ENCODE measurements at regions not wholly inside any gene's neighbourhood (a gene's known extent, or its start where the extent isn't known, plus 50 kb on each side); places are given as distances from the start of the nearest gene placed in this dataset.
A peak's percentile ranks its signal among the peaks of the same experiment; 100 is the strongest.

- peak in 1 of 2 donors; percentile 50 for DNase-seq (ENCODE audit: low spot score in 2 of 2)
- H3K27me3 ChIP-seq: no peaks in the 10 kb centered on the region
- peaks cover 0 to 2% of the 10 kb centered on the region in 2 donors for H3K4me1 ChIP-seq
- no peaks in the 10 kb centered on the region for H3K36me3 ChIP-seq
- TF ChIP-seq, protein P1, sequence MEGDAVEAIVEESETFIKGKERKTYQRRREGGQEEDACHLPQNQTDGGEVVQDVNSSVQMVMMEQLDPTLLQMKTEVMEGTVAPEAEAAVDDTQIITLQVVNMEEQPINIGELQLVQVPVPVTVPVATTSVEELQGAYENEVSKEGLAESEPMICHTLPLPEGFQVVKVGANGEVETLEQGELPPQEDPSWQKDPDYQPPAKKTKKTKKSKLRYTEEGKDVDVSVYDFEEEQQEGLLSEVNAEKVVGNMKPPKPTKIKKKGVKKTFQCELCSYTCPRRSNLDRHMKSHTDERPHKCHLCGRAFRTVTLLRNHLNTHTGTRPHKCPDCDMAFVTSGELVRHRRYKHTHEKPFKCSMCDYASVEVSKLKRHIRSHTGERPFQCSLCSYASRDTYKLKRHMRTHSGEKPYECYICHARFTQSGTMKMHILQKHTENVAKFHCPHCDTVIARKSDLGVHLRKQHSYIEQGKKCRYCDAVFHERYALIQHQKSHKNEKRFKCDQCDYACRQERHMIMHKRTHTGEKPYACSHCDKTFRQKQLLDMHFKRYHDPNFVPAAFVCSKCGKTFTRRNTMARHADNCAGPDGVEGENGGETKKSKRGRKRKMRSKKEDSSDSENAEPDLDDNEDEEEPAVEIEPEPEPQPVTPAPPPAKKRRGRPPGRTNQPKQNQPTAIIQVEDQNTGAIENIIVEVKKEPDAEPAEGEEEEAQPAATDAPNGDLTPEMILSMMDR (IDR thresholded peaks at IDR 0.05): no peak
- no peaks in the 10 kb centered on the region for H3K9me3 ChIP-seq
- no peak overlapping the region for H3K27ac ChIP-seq
- no peak overlapping the region for H3K4me3 ChIP-seq
- intact Hi-C loops (cut with DNase I): no loop called here
Measured at GRCh38 chr2:111701798-111702118, 182.2 kb downstream of the ANAPC1 start.

GRCh38 chr2:111702119-111702803 lies 181.7 kb downstream of the ANAPC1 start:
- intact Hi-C loops (cut with DNase I): no loop called here
- peak in 1 of 2 donors; percentile 64 for DNase-seq (ENCODE audit: low spot score in 2 of 2)
- Histone ChIP-seq H3K36me3 (no peaks in the 10 kb centered on the region), H3K4me3 (no peak overlapping the region), H3K27ac (no peak overlapping the region), H3K4me1 (peaks cover 0 to 2% of the 10 kb centered on the region in 2 donors), H3K9me3 (no peaks in the 10 kb centered on the region), H3K27me3 (no peaks in the 10 kb centered on the region)
- TF ChIP-seq, protein P1 (IDR thresholded peaks at IDR 0.05): peak; percentile 42 to 56 (median 50)

DNA sequence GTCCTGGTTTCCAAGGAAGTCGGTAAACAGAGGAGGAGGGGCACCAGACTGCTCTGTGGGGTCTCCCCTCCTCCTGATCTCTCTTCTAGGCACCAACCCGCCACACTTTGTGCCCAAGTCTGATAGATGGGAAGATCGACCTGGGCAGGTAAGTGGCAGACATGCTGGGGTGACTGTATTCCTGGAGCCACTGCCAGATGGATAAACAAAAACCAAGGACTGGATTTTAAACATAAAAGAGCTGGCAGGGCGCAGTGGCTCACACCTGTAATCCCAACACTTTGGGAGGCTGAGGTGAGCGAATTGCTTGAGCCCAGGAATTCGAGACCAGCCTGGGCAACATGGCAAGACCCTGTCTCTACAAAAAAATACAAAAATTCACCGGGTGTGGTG lies 181.2 kb downstream of the ANAPC1 start:
- Histone ChIP-seq H3K27me3 (no peaks in the 10 kb centered on the region), H3K4me1 (peaks cover 0 to 2% of the 10 kb centered on the region in 2 donors), H3K9me3 (no peaks in the 10 kb centered on the region), H3K4me3 (no peak overlapping the region), H3K27ac (no peak overlapping the region), H3K36me3 (no peaks in the 10 kb centered on the region)
- intact Hi-C loops (cut with DNase I): no loop called here
- TF ChIP-seq, protein P1 (IDR thresholded peaks at IDR 0.05): no peak
- DNase-seq (ENCODE audit: low spot score in 2 of 2): peak in 1 of 2 donors; percentile 45

DNA sequence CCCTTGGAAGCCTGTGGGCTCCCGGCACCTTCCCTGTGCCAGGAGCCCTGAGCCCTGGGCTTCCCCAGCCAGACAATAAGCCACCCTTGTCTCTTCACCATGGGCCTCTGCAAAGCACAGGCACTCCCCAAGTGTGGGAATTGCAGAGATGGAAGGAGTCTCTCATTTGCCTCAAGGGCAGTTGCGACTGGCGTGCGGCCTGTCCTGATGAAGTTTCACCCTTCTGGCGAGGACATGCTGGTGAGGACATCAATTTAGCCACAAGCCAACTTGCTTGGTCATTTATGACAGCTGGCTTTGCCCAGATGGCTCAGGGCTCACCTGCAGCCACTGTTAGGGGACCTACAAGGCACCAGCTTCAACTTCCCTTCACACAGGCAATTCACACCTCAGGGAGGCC lies 180.2 kb downstream of the ANAPC1 start:
- no peaks in the 10 kb centered on the region for H3K27me3 ChIP-seq
- H3K4me3 ChIP-seq: no peak overlapping the region
- H3K27ac ChIP-seq: no peak overlapping the region
- no peaks in the 10 kb centered on the region for H3K36me3 ChIP-seq
- no peaks in the 10 kb centered on the region for H3K9me3 ChIP-seq
- intact Hi-C loops (cut with DNase I): no loop called here
- H3K4me1 ChIP-seq: peaks cover 0 to under 1% of the 10 kb centered on the region in 2 donors
- TF ChIP-seq, protein P1 (IDR thresholded peaks at IDR 0.05): no peak
- DNase-seq (ENCODE audit: low spot score in 2 of 2): peak in 1 of 2 donors; percentile 53

GRCh38 chr2:111704246-111704645 lies 179.7 kb downstream of the ANAPC1 start:
- Histone ChIP-seq H3K27ac (no peak overlapping the region), H3K4me1 (no peaks in the 10 kb centered on the region), H3K9me3 (no peaks in the 10 kb centered on the region), H3K36me3 (no peaks in the 10 kb centered on the region), H3K4me3 (no peak overlapping the region), H3K27me3 (no peaks in the 10 kb centered on the region)
- TF ChIP-seq, protein P1 (IDR thresholded peaks at IDR 0.05): no peak
- intact Hi-C loops (cut with DNase I): no loop called here
- peak in 1 of 2 donors; percentile 59 for DNase-seq (ENCODE audit: low spot score in 2 of 2)

Data from ascending aorta (tissue), 2 donors.